Myocyte (in vitro differentiated cells): ENCODE measurements at regions not wholly inside any gene's neighbourhood (a gene's known extent, or its start where the extent isn't known, plus 50 kb on each side); places are given as distances from the start of the nearest gene placed in this dataset.

Experiments
- DNase-seq: peaks from one replicate; pipeline ENCODE4 v3.0.0-alpha.2; 2012; ENCODE audit warnings: low read depth

GRCh38 chr3:137958636-137959035, 51.3 kb upstream of the CLDN18 start:
- no peak for DNase-seq
